ENCODE measurements at regions not wholly inside any gene's neighbourhood (a gene's known extent, or its start where the extent isn't known, plus 50 kb on each side); places are given as distances from the start of the nearest gene placed in this dataset.

DNA sequence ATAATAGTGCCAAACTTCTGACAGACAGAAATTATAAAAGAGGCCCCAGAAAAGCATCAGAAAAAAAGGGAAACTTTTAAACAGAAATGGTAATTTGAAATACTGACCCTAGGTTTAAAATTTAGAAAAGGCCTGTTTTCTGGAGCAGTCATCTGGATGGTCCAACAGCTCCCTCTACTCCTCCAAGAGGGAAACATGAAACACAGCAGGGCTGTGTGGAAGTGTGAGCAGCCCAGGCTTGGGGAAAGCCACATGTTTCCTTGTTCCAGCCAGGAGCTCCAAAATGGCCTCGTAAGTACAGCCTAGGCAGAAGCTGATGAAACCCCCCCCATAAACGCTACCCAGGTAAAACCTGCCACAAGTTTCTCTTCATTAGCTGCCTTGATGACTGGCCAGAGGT lies 499.3 kb upstream of the ADAMTS16 start:
- CTCF ChIA-PET = interaction anchor here (0.7 kb wide), 1 partner anchor 36 kb away, joined by 3 read pairs; no protein-coding TSS in a partner anchor
- TF ChIP-seq ARNT (IDR thresholded peaks at IDR 0.05) = no peak
- no peak for TF ChIP-seq CTBP1 (IDR thresholded peaks at IDR 0.05; ENCODE audit: borderline replicate concordance)
- no peak for TF ChIP-seq FOXM1 (IDR thresholded peaks at IDR 0.05; ENCODE audit: borderline replicate concordance)
- no peak for TF ChIP-seq HDGF (IDR thresholded peaks at IDR 0.05; ENCODE audit: borderline replicate concordance)
- TF ChIP-seq L3MBTL2 (conservative IDR thresholded peaks at IDR 0.05) = no peak
- TF ChIP-seq SUZ12 (IDR thresholded peaks at IDR 0.05) = no peak
- TF ChIP-seq TARDBP (IDR thresholded peaks at IDR 0.05) = no peak
- no peak for TF ChIP-seq ZNF384 (IDR thresholded peaks at IDR 0.05)
- TF ChIP-seq BHLHE40 (IDR thresholded peaks at IDR 0.05; ENCODE audit: borderline replicate concordance) = no peak
- TF ChIP-seq FOXA1 (IDR thresholded peaks at IDR 0.05) = no peak
- no peak for TF ChIP-seq ELF4 (IDR thresholded peaks at IDR 0.05)
- no peak for TF ChIP-seq SP1 (IDR thresholded peaks at IDR 0.05)
- no peak for TF ChIP-seq NFRKB (IDR thresholded peaks at IDR 0.05)
- TF ChIP-seq, protein P1, sequence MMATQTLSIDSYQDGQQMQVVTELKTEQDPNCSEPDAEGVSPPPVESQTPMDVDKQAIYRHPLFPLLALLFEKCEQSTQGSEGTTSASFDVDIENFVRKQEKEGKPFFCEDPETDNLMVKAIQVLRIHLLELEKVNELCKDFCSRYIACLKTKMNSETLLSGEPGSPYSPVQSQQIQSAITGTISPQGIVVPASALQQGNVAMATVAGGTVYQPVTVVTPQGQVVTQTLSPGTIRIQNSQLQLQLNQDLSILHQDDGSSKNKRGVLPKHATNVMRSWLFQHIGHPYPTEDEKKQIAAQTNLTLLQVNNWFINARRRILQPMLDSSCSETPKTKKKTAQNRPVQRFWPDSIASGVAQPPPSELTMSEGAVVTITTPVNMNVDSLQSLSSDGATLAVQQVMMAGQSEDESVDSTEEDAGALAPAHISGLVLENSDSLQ (IDR thresholded peaks at IDR 0.05) = no peak
- TF ChIP-seq FOXK2 (IDR thresholded peaks at IDR 0.05) = no peak
- no peak for TF ChIP-seq LEF1 (IDR thresholded peaks at IDR 0.05; ENCODE audit: borderline replicate concordance)
- no peak for DNase-seq (ENCODE audit: extremely low spot score)
- POLR2A ChIA-PET = no interaction called here

DNA sequence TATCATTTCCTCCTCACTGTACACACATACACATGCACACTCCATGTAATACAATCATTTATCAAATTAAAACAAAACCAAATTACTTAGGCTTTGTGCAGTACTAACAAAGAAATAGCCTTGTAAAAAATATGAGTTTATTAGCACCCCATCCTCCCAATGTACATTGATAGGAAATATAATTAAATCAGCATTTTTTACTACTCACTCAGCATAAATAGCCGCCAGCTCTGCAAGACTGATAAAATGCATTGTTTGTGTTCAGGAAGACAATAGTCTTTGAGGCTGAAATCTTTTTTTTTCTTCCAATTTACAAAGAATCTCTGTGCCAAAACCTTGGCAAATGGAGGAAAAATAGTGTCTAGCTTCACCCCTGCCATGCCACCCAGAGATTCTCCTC lies 497.6 kb upstream of the ADAMTS16 start:
- CTCF ChIA-PET = no interaction called here
- no peak for DNase-seq (ENCODE audit: extremely low spot score)
- TF ChIP-seq FOXK2 (IDR thresholded peaks at IDR 0.05) (no peak), FOXA1 (IDR thresholded peaks at IDR 0.05) (no peak), FOXM1 (IDR thresholded peaks at IDR 0.05; ENCODE audit: borderline replicate concordance) (no peak), HDGF (IDR thresholded peaks at IDR 0.05; ENCODE audit: borderline replicate concordance) (no peak), L3MBTL2 (conservative IDR thresholded peaks at IDR 0.05) (no peak), SP1 (IDR thresholded peaks at IDR 0.05) (no peak), CTBP1 (IDR thresholded peaks at IDR 0.05; ENCODE audit: borderline replicate concordance) (no peak), SUZ12 (IDR thresholded peaks at IDR 0.05) (no peak), BHLHE40 (IDR thresholded peaks at IDR 0.05; ENCODE audit: borderline replicate concordance) (no peak), NFRKB (IDR thresholded peaks at IDR 0.05) (no peak), ARNT (IDR thresholded peaks at IDR 0.05) (no peak), ZNF384 (IDR thresholded peaks at IDR 0.05) (no peak), TARDBP (IDR thresholded peaks at IDR 0.05) (no peak), LEF1 (IDR thresholded peaks at IDR 0.05; ENCODE audit: borderline replicate concordance) (no peak)
- POLR2A ChIA-PET = no interaction called here

DNA sequence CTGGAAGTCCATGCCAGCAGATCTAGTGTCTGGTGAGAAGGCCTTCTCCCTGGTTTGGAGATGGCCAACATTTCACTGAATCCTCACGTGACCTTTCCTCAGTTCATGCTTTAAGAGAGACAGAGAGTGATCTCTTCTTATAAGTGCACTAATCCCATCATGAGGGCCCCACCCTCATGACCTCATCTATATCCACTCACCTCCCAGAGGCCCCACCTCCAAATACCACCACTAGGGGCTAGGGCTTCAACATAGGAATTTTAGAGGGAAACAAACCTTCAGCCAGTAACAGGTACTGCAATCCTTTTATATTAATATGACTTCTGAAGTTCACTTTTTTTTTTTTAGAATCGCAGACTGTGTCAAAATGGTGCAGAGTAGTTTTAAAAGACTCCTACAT lies 496.9 kb upstream of the ADAMTS16 start:
- no peak for DNase-seq (ENCODE audit: extremely low spot score)
- CTCF ChIA-PET = no interaction called here

DNA sequence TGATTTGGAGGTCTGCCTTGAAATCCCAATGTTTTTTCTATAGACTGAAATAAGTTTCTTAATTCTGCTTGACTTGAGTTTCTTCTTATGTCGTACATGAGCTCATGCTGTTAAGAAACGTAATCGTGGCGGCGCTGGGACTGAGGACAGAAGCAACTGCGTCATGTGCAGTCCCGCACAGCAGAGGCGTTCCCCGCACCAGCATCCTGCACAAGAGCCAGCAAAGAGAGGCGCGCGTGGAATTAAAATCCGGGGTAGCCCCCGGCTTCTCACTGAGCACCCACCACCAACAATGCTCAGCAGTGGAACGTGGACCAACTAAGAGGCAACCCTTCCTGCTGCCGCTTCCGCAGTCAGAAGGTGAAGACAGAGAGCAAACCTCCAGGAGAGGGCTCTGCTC lies 496.2 kb upstream of the ADAMTS16 start:
- TF ChIP-seq HDGF (IDR thresholded peaks at IDR 0.05; ENCODE audit: borderline replicate concordance) = no peak
- no peak for TF ChIP-seq ELF4 (IDR thresholded peaks at IDR 0.05)
- TF ChIP-seq SP1 (IDR thresholded peaks at IDR 0.05) = no peak
- no peak for TF ChIP-seq SUZ12 (IDR thresholded peaks at IDR 0.05)
- TF ChIP-seq LEF1 (IDR thresholded peaks at IDR 0.05; ENCODE audit: borderline replicate concordance) = no peak
- no peak for TF ChIP-seq FOXA1 (IDR thresholded peaks at IDR 0.05)
- no peak for TF ChIP-seq ARNT (IDR thresholded peaks at IDR 0.05)
- TF ChIP-seq FOXK2 (IDR thresholded peaks at IDR 0.05) = no peak
- TF ChIP-seq FOXM1 (IDR thresholded peaks at IDR 0.05; ENCODE audit: borderline replicate concordance) = no peak
- TF ChIP-seq BHLHE40 (IDR thresholded peaks at IDR 0.05; ENCODE audit: borderline replicate concordance) = no peak
- no peak for TF ChIP-seq L3MBTL2 (conservative IDR thresholded peaks at IDR 0.05)
- TF ChIP-seq, protein P1 (IDR thresholded peaks at IDR 0.05) = no peak
- ChIA-PET POLR2A (no interaction called here), CTCF (no interaction called here)
- DNase-seq (ENCODE audit: extremely low spot score) = no peak

More for the DNA sequence above, 496.9 kb upstream of the ADAMTS16 start:
- POLR2A ChIA-PET = no interaction called here
- no peak for TF ChIP-seq ELF4 (IDR thresholded peaks at IDR 0.05)
- TF ChIP-seq HDGF (IDR thresholded peaks at IDR 0.05; ENCODE audit: borderline replicate concordance) = no peak
- TF ChIP-seq ZNF384 (IDR thresholded peaks at IDR 0.05) = no peak
- TF ChIP-seq CTBP1 (IDR thresholded peaks at IDR 0.05; ENCODE audit: borderline replicate concordance) = no peak
- no peak for TF ChIP-seq FOXA1 (IDR thresholded peaks at IDR 0.05)
- no peak for TF ChIP-seq ARNT (IDR thresholded peaks at IDR 0.05)
- no peak for TF ChIP-seq FOXK2 (IDR thresholded peaks at IDR 0.05)
- TF ChIP-seq, protein P1 (IDR thresholded peaks at IDR 0.05) = no peak
- no peak for TF ChIP-seq NFRKB (IDR thresholded peaks at IDR 0.05)

DNA sequence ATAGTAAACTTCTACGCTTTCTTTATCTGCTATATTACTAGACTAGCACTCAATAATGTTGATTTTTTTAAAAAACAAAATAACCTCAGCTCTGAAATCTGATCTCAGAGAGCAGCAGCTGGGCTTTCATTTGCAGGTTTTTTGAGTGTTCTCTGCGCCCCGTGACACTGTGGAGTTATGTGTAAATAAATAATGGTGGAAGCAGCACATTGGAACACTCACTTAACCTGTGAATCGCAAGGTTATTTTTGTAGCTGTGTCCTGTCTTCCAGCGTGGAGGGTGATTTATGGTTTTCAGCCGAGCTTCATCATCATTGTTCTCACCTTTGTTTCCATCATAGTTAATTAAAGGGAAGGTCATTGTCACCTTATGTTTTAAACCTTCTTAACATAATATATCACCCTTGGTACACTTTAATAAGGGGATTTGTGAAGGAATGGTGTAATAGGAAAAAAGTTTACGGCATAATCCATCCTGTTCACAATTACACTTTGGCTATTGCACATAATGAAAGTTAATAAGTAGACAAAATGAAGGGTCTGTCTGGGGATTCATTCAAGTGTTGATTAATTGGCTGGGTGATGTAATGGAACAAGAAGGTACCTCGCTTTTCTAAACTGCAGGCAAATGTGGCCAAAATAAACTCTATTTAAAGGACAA lies 493.3 kb upstream of the ADAMTS16 start:
- DNase-seq (ENCODE audit: extremely low spot score) = no peak
- ChIA-PET POLR2A (no interaction called here), CTCF (no interaction called here)
- TF ChIP-seq, protein P1 (IDR thresholded peaks at IDR 0.05) = no peak
- TF ChIP-seq FOXA1 (IDR thresholded peaks at IDR 0.05) (no peak), LEF1 (IDR thresholded peaks at IDR 0.05; ENCODE audit: borderline replicate concordance) (no peak), NFRKB (IDR thresholded peaks at IDR 0.05) (no peak), TARDBP (IDR thresholded peaks at IDR 0.05) (no peak), ARNT (IDR thresholded peaks at IDR 0.05) (no peak), L3MBTL2 (conservative IDR thresholded peaks at IDR 0.05) (no peak), FOXM1 (IDR thresholded peaks at IDR 0.05; ENCODE audit: borderline replicate concordance) (no peak), SP1 (IDR thresholded peaks at IDR 0.05) (no peak), BHLHE40 (IDR thresholded peaks at IDR 0.05; ENCODE audit: borderline replicate concordance) (no peak), HDGF (IDR thresholded peaks at IDR 0.05; ENCODE audit: borderline replicate concordance) (no peak), CTBP1 (IDR thresholded peaks at IDR 0.05; ENCODE audit: borderline replicate concordance) (no peak), ZNF384 (IDR thresholded peaks at IDR 0.05) (no peak)

All from HEK293T (cell line).